Activated naive CD4-positive, alpha-beta T cell treated with anti-CD3 and anti-CD28 coated beads, Interleukin-2, amount 50 U/mL, for 24 hours (primary cell): ENCODE measurements at regions not wholly inside any gene's neighbourhood (a gene's known extent, or its start where the extent isn't known, plus 50 kb on each side); places are given as distances from the start of the nearest gene placed in this dataset.

Source experiments
- H3K27ac Mint-ChIP-seq: one replicate; pipeline ENCODE4 v1.8.0; 2021; ENCODE audit warnings: mild to moderate bottlenecking, mixed read lengths
- H3K27me3 Mint-ChIP-seq: one replicate; pipeline ENCODE4 v1.8.0; 2021; ENCODE audit warnings: mixed read lengths
- H3K36me3 Mint-ChIP-seq: one replicate; pipeline ENCODE4 v1.8.0; 2021; ENCODE audit warnings: mixed read lengths
- H3K4me1 Mint-ChIP-seq: one replicate; pipeline ENCODE4 v1.8.0; 2021; ENCODE audit warnings: mixed read lengths
- H3K4me3 Mint-ChIP-seq: one replicate; pipeline ENCODE4 v1.8.0; 2021; ENCODE audit warnings: mild to moderate bottlenecking, mixed read lengths
- H3K9me3 Mint-ChIP-seq: one replicate; pipeline ENCODE4 v1.8.0; 2021; ENCODE audit warnings: mixed read lengths

DNA sequence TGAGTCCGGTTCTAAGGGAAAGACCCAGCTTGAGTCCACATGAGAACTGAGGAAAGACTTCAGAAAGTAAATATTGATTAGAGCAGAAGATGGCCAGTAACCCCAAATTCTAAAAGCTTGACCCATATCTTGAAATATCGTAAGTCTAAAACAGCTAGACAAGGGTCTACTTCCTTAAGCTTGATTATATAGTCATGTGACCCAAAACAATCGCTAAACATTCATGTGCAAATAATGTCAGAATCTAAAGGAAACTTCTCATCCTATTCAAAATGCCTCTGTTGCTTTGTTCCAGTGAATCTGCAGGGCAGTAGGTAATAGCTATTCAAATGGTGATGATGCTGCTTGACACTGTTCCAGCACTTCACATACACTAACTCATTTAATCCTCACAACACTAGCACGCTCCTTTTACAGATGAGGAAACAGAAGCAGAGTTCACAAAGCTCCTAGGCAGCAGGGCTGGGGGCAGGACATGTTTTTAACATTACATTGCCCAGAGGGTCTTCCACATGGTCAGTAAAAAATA, 52.6 kb downstream of the TCF20 start:
- Mint-ChIP-seq H3K4me3 (no peak overlapping the region), H3K36me3 (peaks cover 9% of the 10 kb centered on the region), H3K27ac (peak overlapping the region; percentile 79), H3K27me3 (no peaks in the 10 kb centered on the region), H3K9me3 (no peaks in the 10 kb centered on the region), H3K4me1 (peaks cover 58% of the 10 kb centered on the region)

- H3K27ac Mint-ChIP-seq = peak overlapping the region; percentile 81
- peaks cover 9% of the 10 kb centered on the region for H3K36me3 Mint-ChIP-seq
- H3K4me3 Mint-ChIP-seq = no peak overlapping the region
- H3K4me1 Mint-ChIP-seq = peaks cover 52% of the 10 kb centered on the region
- H3K27me3 Mint-ChIP-seq = no peaks in the 10 kb centered on the region
- H3K9me3 Mint-ChIP-seq = no peaks in the 10 kb centered on the region
Observed at GRCh38 chr22:42217019-42217751, 53.3 kb downstream of the TCF20 start.

DNA sequence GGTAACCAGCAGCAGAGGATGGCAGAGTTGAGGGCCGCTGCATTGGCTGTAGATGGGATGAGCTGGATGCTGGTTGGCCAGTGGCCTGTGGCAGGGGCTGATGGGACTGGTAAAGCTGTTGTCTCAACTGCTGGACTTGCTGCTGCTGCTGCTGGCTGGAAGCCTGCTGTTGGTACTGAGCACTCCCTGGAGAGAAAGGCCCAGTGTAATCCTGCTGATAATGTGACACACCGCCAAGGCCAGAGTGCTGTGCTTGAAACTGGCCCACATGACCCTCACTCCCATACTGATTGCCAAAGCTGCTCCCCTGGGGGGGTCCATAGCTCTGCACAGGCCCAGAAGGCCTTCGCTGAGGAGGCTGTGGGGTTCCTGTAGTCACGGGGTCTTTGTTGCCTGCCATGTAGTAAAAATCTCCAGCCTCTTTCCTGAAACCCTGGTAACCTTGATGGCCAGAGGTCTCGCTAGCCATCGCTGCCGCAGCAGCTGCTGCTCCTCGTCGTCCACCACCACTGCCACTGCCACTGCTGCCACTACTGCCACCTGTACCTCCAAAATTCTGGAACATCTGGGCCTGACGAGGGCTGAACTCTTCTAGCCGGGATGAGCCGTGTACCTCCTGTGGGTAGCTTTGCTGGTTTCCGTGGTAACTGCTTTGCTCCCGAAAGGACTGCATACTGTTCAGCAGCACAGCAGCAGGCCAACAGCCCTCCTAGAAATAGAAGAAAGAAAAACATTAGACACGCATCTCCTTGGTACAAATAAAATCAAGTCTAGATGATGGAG, 55.6 kb downstream of the TCF20 start:
- no peaks in the 10 kb centered on the region for H3K27me3 Mint-ChIP-seq
- H3K4me3 Mint-ChIP-seq = no peak overlapping the region
- H3K36me3 Mint-ChIP-seq = peaks cover 14% of the 10 kb centered on the region
- no peak overlapping the region for H3K27ac Mint-ChIP-seq
- no peaks in the 10 kb centered on the region for H3K9me3 Mint-ChIP-seq
- H3K4me1 Mint-ChIP-seq = peaks cover 45% of the 10 kb centered on the region

- peak overlapping the region; percentile 9 for H3K27ac Mint-ChIP-seq
- H3K9me3 Mint-ChIP-seq = no peaks in the 10 kb centered on the region
- H3K36me3 Mint-ChIP-seq = peaks cover 20% of the 10 kb centered on the region
- H3K27me3 Mint-ChIP-seq = no peaks in the 10 kb centered on the region
- peaks cover 62% of the 10 kb centered on the region for H3K4me1 Mint-ChIP-seq
- H3K4me3 Mint-ChIP-seq = no peak overlapping the region
Observed at GRCh38 chr22:42208362-42208761, 62.1 kb downstream of the TCF20 start.

DNA sequence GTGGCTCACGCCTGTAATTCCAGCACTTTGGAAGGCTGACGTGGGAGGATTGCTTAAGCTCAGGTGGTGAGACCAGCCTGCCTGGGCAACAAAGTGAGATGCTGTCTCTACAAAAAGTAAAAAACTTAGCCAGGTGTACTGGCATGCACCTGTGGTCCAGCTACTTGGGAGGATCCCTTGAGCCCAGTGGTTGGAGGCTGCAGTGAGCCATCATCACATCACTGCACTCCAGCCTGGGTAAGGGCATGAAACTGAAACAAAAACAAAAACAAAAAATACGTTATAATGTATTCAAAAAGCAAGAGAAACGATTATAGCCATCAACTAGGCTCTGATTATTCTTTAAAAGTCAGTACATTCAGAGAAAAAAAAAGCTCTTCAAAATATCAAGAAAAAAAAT, 62.5 kb downstream of the TCF20 start:
- no peaks in the 10 kb centered on the region for H3K9me3 Mint-ChIP-seq
- H3K27me3 Mint-ChIP-seq = no peaks in the 10 kb centered on the region
- no peak overlapping the region for H3K27ac Mint-ChIP-seq
- H3K36me3 Mint-ChIP-seq = peaks cover 21% of the 10 kb centered on the region
- peaks cover 67% of the 10 kb centered on the region for H3K4me1 Mint-ChIP-seq
- no peak overlapping the region for H3K4me3 Mint-ChIP-seq

GRCh38 chr22:42203609-42204008, 66.8 kb downstream of the TCF20 start:
- H3K27ac Mint-ChIP-seq = no peak overlapping the region
- no peaks in the 10 kb centered on the region for H3K9me3 Mint-ChIP-seq
- H3K4me3 Mint-ChIP-seq = peak overlapping the region; percentile 1
- no peaks in the 10 kb centered on the region for H3K27me3 Mint-ChIP-seq
- peaks cover 22% of the 10 kb centered on the region for H3K36me3 Mint-ChIP-seq
- peaks cover 78% of the 10 kb centered on the region for H3K4me1 Mint-ChIP-seq

DNA sequence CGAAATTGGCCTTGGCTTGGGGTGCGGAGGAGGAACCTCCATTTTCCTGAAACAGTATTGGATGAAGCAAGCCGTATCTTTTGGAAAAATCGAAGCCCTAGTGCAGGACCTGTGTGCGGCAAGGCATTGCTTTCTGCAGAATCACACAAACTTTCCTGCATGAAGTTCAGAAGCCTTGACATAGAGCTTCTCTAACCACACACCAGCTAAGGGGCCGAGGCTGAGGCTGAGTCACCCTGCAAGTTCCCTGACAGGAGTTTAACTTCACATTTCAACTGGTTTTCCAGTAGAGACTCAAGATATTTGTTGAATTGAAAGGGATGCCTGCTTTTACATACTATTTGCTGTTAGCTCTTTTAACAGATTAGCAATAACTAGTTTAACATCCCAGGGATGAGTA, 67.8 kb downstream of the TCF20 start:
- no peaks in the 10 kb centered on the region for H3K9me3 Mint-ChIP-seq
- peaks cover 22% of the 10 kb centered on the region for H3K36me3 Mint-ChIP-seq
- peak overlapping the region; percentile 77 for H3K4me3 Mint-ChIP-seq
- H3K4me1 Mint-ChIP-seq = peaks cover 69% of the 10 kb centered on the region
- H3K27ac Mint-ChIP-seq = no peak overlapping the region
- H3K27me3 Mint-ChIP-seq = no peaks in the 10 kb centered on the region

DNA sequence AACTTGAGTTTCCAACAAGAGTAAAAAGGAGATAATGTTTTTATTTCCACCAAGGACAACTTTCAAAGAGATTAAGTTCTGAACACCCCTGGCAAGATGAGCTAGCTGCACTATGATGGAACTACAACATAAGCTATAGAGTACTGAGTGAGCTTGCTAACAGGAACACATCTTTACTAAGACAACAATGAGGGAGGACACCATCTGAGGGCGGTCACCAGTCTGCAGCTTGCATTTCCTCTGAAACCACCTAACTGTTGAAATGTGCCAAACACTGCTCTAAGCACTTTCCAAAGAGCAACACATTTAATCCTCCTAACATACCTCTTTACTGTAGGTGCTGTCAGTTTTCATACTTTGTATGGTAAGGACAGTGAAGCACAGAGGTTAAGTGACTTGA, 68.4 kb downstream of the TCF20 start:
- H3K9me3 Mint-ChIP-seq = no peaks in the 10 kb centered on the region
- H3K4me3 Mint-ChIP-seq = peak overlapping the region; percentile 24
- peaks cover 68% of the 10 kb centered on the region for H3K4me1 Mint-ChIP-seq
- H3K27me3 Mint-ChIP-seq = no peaks in the 10 kb centered on the region
- H3K27ac Mint-ChIP-seq = no peak overlapping the region
- peaks cover 22% of the 10 kb centered on the region for H3K36me3 Mint-ChIP-seq

- no peaks in the 10 kb centered on the region for H3K9me3 Mint-ChIP-seq
- no peaks in the 10 kb centered on the region for H3K27me3 Mint-ChIP-seq
- H3K27ac Mint-ChIP-seq = no peak overlapping the region
- H3K36me3 Mint-ChIP-seq = peaks cover 15% of the 10 kb centered on the region
- H3K4me3 Mint-ChIP-seq = no peak overlapping the region
- peaks cover 80% of the 10 kb centered on the region for H3K4me1 Mint-ChIP-seq
Observed at GRCh38 chr22:42199025-42199424, 68.4 kb upstream of the CYP2D6 start.

DNA sequence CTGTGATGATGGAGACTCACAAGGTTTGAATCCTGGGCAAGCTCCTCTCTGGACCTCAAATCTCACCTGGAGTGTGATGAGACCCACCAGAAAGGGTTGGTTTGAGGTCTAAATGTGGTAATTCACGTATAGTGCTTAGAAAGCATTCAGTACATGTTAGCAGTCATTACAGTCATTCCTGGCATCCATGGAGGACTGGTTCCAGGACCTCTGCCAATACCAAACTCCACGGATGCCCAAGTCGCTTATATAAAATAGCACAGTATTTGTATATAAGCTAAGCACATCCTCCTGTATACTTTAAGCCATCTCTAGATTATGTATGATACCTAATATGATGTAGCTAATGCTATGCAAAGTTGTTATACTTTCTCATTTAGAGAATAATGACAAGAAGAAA, 67.6 kb upstream of the CYP2D6 start:
- Mint-ChIP-seq H3K36me3 (peaks cover 13% of the 10 kb centered on the region), H3K4me3 (no peak overlapping the region), H3K27ac (no peak overlapping the region), H3K9me3 (no peaks in the 10 kb centered on the region), H3K4me1 (peaks cover 80% of the 10 kb centered on the region), H3K27me3 (no peaks in the 10 kb centered on the region)

- Mint-ChIP-seq H3K4me3 (no peak overlapping the region), H3K27me3 (no peaks in the 10 kb centered on the region), H3K36me3 (peaks cover 8% of the 10 kb centered on the region), H3K27ac (peak overlapping the region; percentile 5), H3K4me1 (peaks cover 80% of the 10 kb centered on the region), H3K9me3 (no peaks in the 10 kb centered on the region)
Observed at GRCh38 chr22:42196454-42196853, 65.8 kb upstream of the CYP2D6 start.

DNA sequence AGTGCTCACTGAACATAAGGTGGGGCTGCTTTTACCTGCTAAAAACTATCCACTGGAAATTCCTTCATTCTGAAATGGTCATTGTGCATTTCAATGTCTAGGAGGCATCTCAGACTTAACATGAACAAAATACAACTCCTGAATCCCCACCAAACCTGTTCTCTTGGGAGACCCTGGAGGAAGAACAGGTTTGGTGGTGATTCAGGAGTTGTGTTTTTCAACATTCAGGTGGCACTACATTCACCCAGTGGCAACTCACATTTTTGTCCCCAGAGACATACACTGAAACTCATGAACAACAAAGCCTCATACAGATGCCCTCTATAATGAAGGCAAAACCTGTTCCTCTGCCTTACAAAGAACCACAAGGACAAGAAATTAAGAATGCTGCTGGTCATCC, 64.3 kb upstream of the CYP2D6 start:
- no peaks in the 10 kb centered on the region for H3K9me3 Mint-ChIP-seq
- H3K4me1 Mint-ChIP-seq = peaks cover 77% of the 10 kb centered on the region
- H3K27ac Mint-ChIP-seq = no peak overlapping the region
- H3K4me3 Mint-ChIP-seq = no peak overlapping the region
- peaks cover 1% of the 10 kb centered on the region for H3K36me3 Mint-ChIP-seq
- no peaks in the 10 kb centered on the region for H3K27me3 Mint-ChIP-seq

- Mint-ChIP-seq H3K27ac (no peak overlapping the region), H3K4me3 (no peak overlapping the region), H3K36me3 (peaks cover 1% of the 10 kb centered on the region), H3K9me3 (no peaks in the 10 kb centered on the region), H3K4me1 (peaks cover 80% of the 10 kb centered on the region), H3K27me3 (no peaks in the 10 kb centered on the region)
Observed at GRCh38 chr22:42194104-42194851, 63.7 kb upstream of the CYP2D6 start.

GRCh38 chr22:42192547-42192946, 61.9 kb upstream of the CYP2D6 start:
- H3K27ac Mint-ChIP-seq = peak overlapping the region; percentile 84
- peaks cover 92% of the 10 kb centered on the region for H3K4me1 Mint-ChIP-seq
- no peaks in the 10 kb centered on the region for H3K27me3 Mint-ChIP-seq
- H3K9me3 Mint-ChIP-seq = no peaks in the 10 kb centered on the region
- H3K36me3 Mint-ChIP-seq = peaks cover 5% of the 10 kb centered on the region
- H3K4me3 Mint-ChIP-seq = no peak overlapping the region

DNA sequence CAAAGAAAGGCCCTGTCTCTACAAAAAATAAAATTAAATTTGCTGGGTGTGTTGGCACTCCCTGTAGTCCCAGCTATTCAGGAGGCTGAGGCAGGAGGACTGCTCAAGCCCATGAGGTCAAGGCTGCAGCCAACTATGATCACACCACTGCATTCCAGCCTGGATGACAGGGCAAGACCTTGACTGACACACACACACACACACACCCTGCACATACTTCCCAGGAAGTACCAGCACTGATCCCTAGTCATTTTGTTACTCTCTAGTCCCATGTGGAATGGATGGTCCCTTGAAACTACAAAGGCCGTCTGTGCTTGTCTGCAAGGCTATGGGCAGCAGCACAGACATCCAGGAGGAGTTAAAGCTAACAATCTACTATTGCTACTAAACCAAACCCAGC, 59.7 kb upstream of the CYP2D6 start:
- H3K9me3 Mint-ChIP-seq = no peaks in the 10 kb centered on the region
- no peaks in the 10 kb centered on the region for H3K27me3 Mint-ChIP-seq
- no peak overlapping the region for H3K4me3 Mint-ChIP-seq
- H3K36me3 Mint-ChIP-seq = peaks cover 9% of the 10 kb centered on the region
- peaks cover 95% of the 10 kb centered on the region for H3K4me1 Mint-ChIP-seq
- no peak overlapping the region for H3K27ac Mint-ChIP-seq

- H3K27ac Mint-ChIP-seq = no peak overlapping the region
- H3K4me1 Mint-ChIP-seq = peaks cover 95% of the 10 kb centered on the region
- no peak overlapping the region for H3K4me3 Mint-ChIP-seq
Observed at GRCh38 chr22:42189761-42190160, 59.2 kb upstream of the CYP2D6 start.

More at GRCh38 chr22:42189761-42190160, 59.2 kb upstream of the CYP2D6 start:
- no peaks in the 10 kb centered on the region for H3K27me3 Mint-ChIP-seq
- H3K36me3 Mint-ChIP-seq = peaks cover 9% of the 10 kb centered on the region
- H3K9me3 Mint-ChIP-seq = no peaks in the 10 kb centered on the region
